ENCODE measurements at regions not wholly inside any gene's neighbourhood (a gene's known extent, or its start where the extent isn't known, plus 50 kb on each side); places are given as distances from the start of the nearest gene placed in this dataset.
"Not testable (repeated sequence)": the region's sequence is repeated elsewhere in the genome, so short reads cannot be mapped to it uniquely, and the experiment has no call there.

GRCh38 chr4:10276152-10276551, 159.6 kb upstream of the WDR1 start:
- no peak for DNase-seq (ENCODE audit: low spot score)

GRCh38 chr4:10275696-10276095, 159.1 kb upstream of the WDR1 start:
- no peak for DNase-seq (ENCODE audit: low spot score)

- DNase-seq (ENCODE audit: low spot score) = no peak
Measured at GRCh38 chr4:10273030-10273429, 156.4 kb upstream of the WDR1 start.

- no peak for DNase-seq (ENCODE audit: low spot score)
Measured at GRCh38 chr4:10272511-10272910, 155.9 kb upstream of the WDR1 start.

- no peak for DNase-seq (ENCODE audit: low spot score)
Measured at GRCh38 chr4:10267066-10267465, 150.5 kb upstream of the WDR1 start.

GRCh38 chr4:10260777-10261176, 144.2 kb upstream of the WDR1 start:
- no peak for DNase-seq (ENCODE audit: low spot score)

GRCh38 chr4:10259976-10260375, 143.4 kb upstream of the WDR1 start:
- no peak for DNase-seq (ENCODE audit: low spot score)

- no peak for DNase-seq (ENCODE audit: low spot score)
Measured at GRCh38 chr4:10256203-10256602, 139.6 kb upstream of the WDR1 start.

GRCh38 chr4:10253765-10254164, 137.2 kb upstream of the WDR1 start:
- DNase-seq (ENCODE audit: low spot score) = no peak

- no peak for DNase-seq (ENCODE audit: low spot score)
Measured at GRCh38 chr4:10245751-10246150, 129.2 kb upstream of the WDR1 start.

GRCh38 chr4:10243856-10244255, 127.3 kb upstream of the WDR1 start:
- peak; percentile 1 for DNase-seq (ENCODE audit: low spot score)

- DNase-seq (ENCODE audit: low spot score) = no peak
Measured at GRCh38 chr4:10240691-10241090, 124.1 kb upstream of the WDR1 start.

- DNase-seq (ENCODE audit: low spot score) = peak; percentile 1
Measured at GRCh38 chr4:10239982-10240654, 123.5 kb upstream of the WDR1 start.

GRCh38 chr4:10237131-10237530, 120.5 kb upstream of the WDR1 start:
- DNase-seq (ENCODE audit: low spot score) = peak; percentile 0

GRCh38 chr4:10232114-10232513, 115.5 kb upstream of the WDR1 start:
- no peak for DNase-seq (ENCODE audit: low spot score)

GRCh38 chr4:10226756-10227155, 110.2 kb upstream of the WDR1 start:
- DNase-seq (ENCODE audit: low spot score) = no peak

GRCh38 chr4:10225096-10225495, 108.5 kb upstream of the WDR1 start:
- DNase-seq (ENCODE audit: low spot score) = no peak

- no peak for DNase-seq (ENCODE audit: low spot score)
Measured at GRCh38 chr4:10223782-10224181, 107.2 kb upstream of the WDR1 start.

GRCh38 chr4:10213481-10213880, 96.9 kb upstream of the WDR1 start:
- not testable (repeated sequence) for DNase-seq (ENCODE audit: low spot score)

- DNase-seq (ENCODE audit: low spot score) = no peak
Measured at GRCh38 chr4:10212901-10213300, 96.3 kb upstream of the WDR1 start.

GRCh38 chr4:10212400-10212799, 95.8 kb upstream of the WDR1 start:
- no peak for DNase-seq (ENCODE audit: low spot score)

- peak; percentile 0 for DNase-seq (ENCODE audit: low spot score)
Measured at GRCh38 chr4:10207116-10207515, 90.5 kb upstream of the WDR1 start.

- peak; percentile 1 for DNase-seq (ENCODE audit: low spot score)
Measured at GRCh38 chr4:10205223-10205622, 88.6 kb upstream of the WDR1 start.

GRCh38 chr4:10204401-10205058, 87.9 kb upstream of the WDR1 start:
- DNase-seq (ENCODE audit: low spot score) = peak; percentile 12
